Tibial nerve (tissue), 4 donors: ENCODE measurements at regions not wholly inside any gene's neighbourhood (a gene's known extent, or its start where the extent isn't known, plus 50 kb on each side); places are given as distances from the start of the nearest gene placed in this dataset.

Experiments used
- CTCF ChIP-seq, 5 experiments: fragments of 200-600 bp in 3 of 5; fragments of 450-650 bp in 2 of 5; sonication (generic) in 3 of 5; IDR thresholded peaks; one replicate each; pipeline ENCODE4 v1.5.1; 2016 to 2019; ENCODE audit warnings: antibody characterized with exemption in 5 of 5, mild to moderate bottlenecking in 3 of 5, moderate library complexity in 2 of 5
- EP300 ChIP-seq, 2 donors: sonication (generic); formaldehyde crosslinking; IDR thresholded peaks; one replicate each; pipeline ENCODE4 v1.6.1; 2017; ENCODE audit warnings: antibody characterized with exemption in 2 of 2, mild to moderate bottlenecking in 1 of 2

- TF ChIP-seq EP300 (IDR thresholded peaks at IDR 0.05), result no peak
- no peak for TF ChIP-seq CTCF (IDR thresholded peaks at IDR 0.05)
Measured at GRCh38 chr2:149727927-149728326, 140.4 kb upstream of the MMADHC start.
